Inflammatory macrophage (primary cell): ENCODE measurements at regions not wholly inside any gene's neighbourhood (a gene's known extent, or its start where the extent isn't known, plus 50 kb on each side); places are given as distances from the start of the nearest gene placed in this dataset.

Source experiments
- DNase-seq, 2 donors: peaks; one replicate each; pipeline ENCODE4 v3.0.0-alpha.2; 2020 to 2022

- DNase-seq = no peak
Measured at GRCh38 chr2:23121968-23122648, 262.9 kb upstream of the KLHL29 start.

GRCh38 chr2:23122681-23123215, 262.2 kb upstream of the KLHL29 start:
- no peak for DNase-seq

GRCh38 chr2:23123686-23124085, 261.3 kb upstream of the KLHL29 start:
- no peak for DNase-seq

GRCh38 chr2:23124214-23124750, 260.7 kb upstream of the KLHL29 start:
- no peak for DNase-seq

GRCh38 chr2:23127465-23127864, 257.5 kb upstream of the KLHL29 start:
- DNase-seq = no peak

- no peak for DNase-seq
Measured at GRCh38 chr2:23128684-23129292, 256.2 kb upstream of the KLHL29 start.

GRCh38 chr2:23131066-23131575, 253.9 kb upstream of the KLHL29 start:
- no peak for DNase-seq

- DNase-seq = no peak
Measured at GRCh38 chr2:23132000-23132399, 253.0 kb upstream of the KLHL29 start.

GRCh38 chr2:23132823-23133595, 252.0 kb upstream of the KLHL29 start:
- DNase-seq = no peak

- DNase-seq = no peak
Measured at GRCh38 chr2:23134726-23135125, 250.3 kb upstream of the KLHL29 start.

GRCh38 chr2:23135481-23136100, 249.4 kb upstream of the KLHL29 start:
- no peak for DNase-seq

- DNase-seq = no peak
Measured at GRCh38 chr2:23137166-23137565, 247.8 kb upstream of the KLHL29 start.

GRCh38 chr2:23138701-23139100, 246.3 kb upstream of the KLHL29 start:
- DNase-seq = no peak

GRCh38 chr2:23145460-23145859, 239.5 kb upstream of the KLHL29 start:
- DNase-seq = no peak

GRCh38 chr2:23146011-23146410, 239.0 kb upstream of the KLHL29 start:
- DNase-seq = no peak

GRCh38 chr2:23148342-23148741, 236.6 kb upstream of the KLHL29 start:
- no peak for DNase-seq

GRCh38 chr2:23149777-23150176, 235.2 kb upstream of the KLHL29 start:
- DNase-seq = no peak

- no peak for DNase-seq
Measured at GRCh38 chr2:23153484-23153883, 231.5 kb upstream of the KLHL29 start.

- DNase-seq = no peak
Measured at GRCh38 chr2:23155022-23155421, 230.0 kb upstream of the KLHL29 start.

- DNase-seq = no peak
Measured at GRCh38 chr2:23157812-23158211, 227.2 kb upstream of the KLHL29 start.

GRCh38 chr2:23158306-23158705, 226.7 kb upstream of the KLHL29 start:
- no peak for DNase-seq

GRCh38 chr2:23159746-23160405, 225.1 kb upstream of the KLHL29 start:
- no peak for DNase-seq
